Panc1 (cell line): ENCODE measurements at regions not wholly inside any gene's neighbourhood (a gene's known extent, or its start where the extent isn't known, plus 50 kb on each side); places are given as distances from the start of the nearest gene placed in this dataset.
"Not testable (repeated sequence)": the region's sequence is repeated elsewhere in the genome, so short reads cannot be mapped to it uniquely, and the experiment has no call there.

Experiments used
- POLR2AphosphoS5 ChIP-seq: IDR thresholded peaks from 2 replicates; pipeline ENCODE4 v1.6.1; 2012; ENCODE audit warnings: mild to moderate bottlenecking, low read depth, low read length, moderate library complexity
- TF ChIP-seq, protein P1 (sequence below): fragments of 450-650 bp; IDR thresholded peaks from 2 replicates; pipeline ENCODE4 v1.5.1; 2017; ENCODE audit warnings: mild to moderate bottlenecking

GRCh38 chr16:29097965-29098364 is 113.1 kb downstream of the LAT start:
- TF ChIP-seq, protein P1, sequence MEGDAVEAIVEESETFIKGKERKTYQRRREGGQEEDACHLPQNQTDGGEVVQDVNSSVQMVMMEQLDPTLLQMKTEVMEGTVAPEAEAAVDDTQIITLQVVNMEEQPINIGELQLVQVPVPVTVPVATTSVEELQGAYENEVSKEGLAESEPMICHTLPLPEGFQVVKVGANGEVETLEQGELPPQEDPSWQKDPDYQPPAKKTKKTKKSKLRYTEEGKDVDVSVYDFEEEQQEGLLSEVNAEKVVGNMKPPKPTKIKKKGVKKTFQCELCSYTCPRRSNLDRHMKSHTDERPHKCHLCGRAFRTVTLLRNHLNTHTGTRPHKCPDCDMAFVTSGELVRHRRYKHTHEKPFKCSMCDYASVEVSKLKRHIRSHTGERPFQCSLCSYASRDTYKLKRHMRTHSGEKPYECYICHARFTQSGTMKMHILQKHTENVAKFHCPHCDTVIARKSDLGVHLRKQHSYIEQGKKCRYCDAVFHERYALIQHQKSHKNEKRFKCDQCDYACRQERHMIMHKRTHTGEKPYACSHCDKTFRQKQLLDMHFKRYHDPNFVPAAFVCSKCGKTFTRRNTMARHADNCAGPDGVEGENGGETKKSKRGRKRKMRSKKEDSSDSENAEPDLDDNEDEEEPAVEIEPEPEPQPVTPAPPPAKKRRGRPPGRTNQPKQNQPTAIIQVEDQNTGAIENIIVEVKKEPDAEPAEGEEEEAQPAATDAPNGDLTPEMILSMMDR = not testable (repeated sequence)
- TF ChIP-seq POLR2AphosphoS5 = not testable (repeated sequence)
